HFF-Myc (cell line): ENCODE measurements at regions not wholly inside any gene's neighbourhood (a gene's known extent, or its start where the extent isn't known, plus 50 kb on each side); places are given as distances from the start of the nearest gene placed in this dataset.

Experiments used
- DNase-seq: peaks from one replicate; pipeline ENCODE4 v3.0.0-alpha.2; 2011; ENCODE audit warnings: low read depth; ENCODE audit errors: extremely low read depth
- H3K4me3 ChIP-seq: replicated peaks from 2 replicates; pipeline ENCODE4 v1.5.1; 2011; ENCODE audit warnings: low read depth, mild to moderate bottlenecking, control low read depth, low read length
- CTCF ChIP-seq: IDR thresholded peaks from 2 replicates; pipeline ENCODE4 v1.5.1; 2012; ENCODE audit warnings: mild to moderate bottlenecking, low read depth, low read length, control low read depth; ENCODE audit errors: missing control alignments

GRCh38 chr7:124403587-124403986 is 362.0 kb downstream of the GPR37 start:
- TF ChIP-seq CTCF, result no peak
- no peak for DNase-seq
- no peak overlapping the region for H3K4me3 ChIP-seq

- TF ChIP-seq CTCF, result no peak
- DNase-seq, result no peak
- no peak overlapping the region for H3K4me3 ChIP-seq
These were observed 362.5 kb downstream of the GPR37 start for GRCh38 chr7:124403112-124403511.

- DNase-seq, result no peak
- TF ChIP-seq CTCF, result no peak
- no peak overlapping the region for H3K4me3 ChIP-seq
These were observed 365.7 kb downstream of the GPR37 start for GRCh38 chr7:124399941-124400340.

- no peak for DNase-seq
- no peak for TF ChIP-seq CTCF
- no peak overlapping the region for H3K4me3 ChIP-seq
These were observed 366.2 kb upstream of the TMEM229A start for GRCh38 chr7:124398937-124399552.

GRCh38 chr7:124397134-124397533 is 364.3 kb upstream of the TMEM229A start:
- H3K4me3 ChIP-seq, result no peak overlapping the region
- no peak for TF ChIP-seq CTCF
- DNase-seq, result no peak

- no peak for TF ChIP-seq CTCF
- H3K4me3 ChIP-seq, result no peak overlapping the region
- DNase-seq, result no peak
These were observed 357.4 kb upstream of the TMEM229A start for GRCh38 chr7:124390301-124390700.

GRCh38 chr7:124388751-124389150 is 355.9 kb upstream of the TMEM229A start:
- DNase-seq, result no peak

More at GRCh38 chr7:124388751-124389150, 355.9 kb upstream of the TMEM229A start:
- H3K4me3 ChIP-seq, result no peak overlapping the region
- no peak for TF ChIP-seq CTCF
